ENCODE measurements at regions not wholly inside any gene's neighbourhood (a gene's known extent, or its start where the extent isn't known, plus 50 kb on each side); places are given as distances from the start of the nearest gene placed in this dataset.

GRCh38 chr10:130545122-130545521, 408.9 kb downstream of the GLRX3 start:
- intact Hi-C loops (cut with micrococcal nuclease): no loop called here
- H3K4me3 Mint-ChIP-seq: no peak overlapping the region
- no peaks in the 10 kb centered on the region for H3K9me3 Mint-ChIP-seq
- H3K36me3 Mint-ChIP-seq (ENCODE audit: low read depth): no peaks in the 10 kb centered on the region
- no peaks in the 10 kb centered on the region for H3K4me1 Mint-ChIP-seq (ENCODE audit: low read depth)
- no peak overlapping the region for H3K27ac Mint-ChIP-seq
- no peaks in the 10 kb centered on the region for H3K27me3 Mint-ChIP-seq

DNA sequence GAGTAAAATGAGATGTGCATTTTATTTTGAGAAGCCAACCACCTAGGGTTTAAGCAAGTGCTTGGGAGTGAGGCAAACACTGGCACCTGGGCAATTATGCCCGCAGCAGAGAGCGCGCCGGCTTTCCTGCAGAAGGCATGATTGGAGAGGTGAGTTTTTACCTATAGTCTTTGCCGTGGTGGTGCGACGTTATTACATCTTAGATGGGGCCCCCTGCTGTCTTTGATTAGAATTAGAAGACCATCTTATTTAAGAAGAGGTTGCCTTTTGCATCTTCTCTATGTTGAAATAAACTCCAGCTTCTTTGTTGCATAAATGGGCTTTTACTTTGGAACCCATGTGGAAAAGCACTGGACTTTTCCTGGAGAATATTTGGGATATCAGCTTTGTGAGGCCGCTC, 409.5 kb downstream of the GLRX3 start:
- H3K9me3 Mint-ChIP-seq: no peaks in the 10 kb centered on the region
- no peak overlapping the region for H3K4me3 Mint-ChIP-seq
- no peaks in the 10 kb centered on the region for H3K4me1 Mint-ChIP-seq (ENCODE audit: low read depth)
- no peaks in the 10 kb centered on the region for H3K36me3 Mint-ChIP-seq (ENCODE audit: low read depth)
- H3K27me3 Mint-ChIP-seq: no peaks in the 10 kb centered on the region
- intact Hi-C loops (cut with micrococcal nuclease): no loop called here
- no peak overlapping the region for H3K27ac Mint-ChIP-seq

- no peaks in the 10 kb centered on the region for H3K9me3 Mint-ChIP-seq
- H3K27ac Mint-ChIP-seq: no peak overlapping the region
- no peaks in the 10 kb centered on the region for H3K27me3 Mint-ChIP-seq
- intact Hi-C loops (cut with micrococcal nuclease): no loop called here
- no peak overlapping the region for H3K4me3 Mint-ChIP-seq
- no peaks in the 10 kb centered on the region for H3K36me3 Mint-ChIP-seq (ENCODE audit: low read depth)
- H3K4me1 Mint-ChIP-seq (ENCODE audit: low read depth): no peaks in the 10 kb centered on the region
Observed at GRCh38 chr10:130546841-130547240, 410.6 kb downstream of the GLRX3 start.

DNA sequence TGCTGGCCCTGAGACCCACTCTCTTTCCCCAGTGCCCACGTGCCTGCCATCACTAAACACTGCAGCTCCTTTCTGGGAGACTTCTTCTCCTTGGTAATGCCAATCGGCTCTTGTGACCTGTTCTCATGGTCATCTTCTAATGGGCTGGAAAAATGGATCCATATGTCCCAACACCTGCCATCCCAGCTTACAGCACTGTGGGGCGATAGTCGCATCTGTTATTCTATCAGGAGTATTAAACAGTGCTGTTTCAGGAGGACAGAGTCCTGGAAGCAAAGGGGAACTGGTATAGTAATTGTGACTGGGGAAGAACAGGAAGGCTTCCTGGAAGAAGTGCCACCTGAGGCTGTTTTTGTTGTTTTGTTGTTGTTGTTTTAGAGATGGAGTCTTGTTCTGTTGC, 411.2 kb downstream of the GLRX3 start:
- no peaks in the 10 kb centered on the region for H3K27me3 Mint-ChIP-seq
- no peaks in the 10 kb centered on the region for H3K9me3 Mint-ChIP-seq
- H3K4me3 Mint-ChIP-seq: no peak overlapping the region
- H3K27ac Mint-ChIP-seq: no peak overlapping the region
- H3K4me1 Mint-ChIP-seq (ENCODE audit: low read depth): no peaks in the 10 kb centered on the region
- intact Hi-C loops (cut with micrococcal nuclease): no loop called here
- no peaks in the 10 kb centered on the region for H3K36me3 Mint-ChIP-seq (ENCODE audit: low read depth)

- no peaks in the 10 kb centered on the region for H3K9me3 Mint-ChIP-seq
- intact Hi-C loops (cut with micrococcal nuclease): no loop called here
- no peaks in the 10 kb centered on the region for H3K27me3 Mint-ChIP-seq
- H3K4me1 Mint-ChIP-seq (ENCODE audit: low read depth): no peaks in the 10 kb centered on the region
- no peak overlapping the region for H3K4me3 Mint-ChIP-seq
- H3K27ac Mint-ChIP-seq: no peak overlapping the region
- H3K36me3 Mint-ChIP-seq (ENCODE audit: low read depth): no peaks in the 10 kb centered on the region
Observed at GRCh38 chr10:130550952-130551674, 414.9 kb downstream of the GLRX3 start.

GRCh38 chr10:130551676-130552075, 415.5 kb downstream of the GLRX3 start:
- no peak overlapping the region for H3K4me3 Mint-ChIP-seq
- H3K27me3 Mint-ChIP-seq: no peaks in the 10 kb centered on the region
- H3K9me3 Mint-ChIP-seq: no peaks in the 10 kb centered on the region
- no peaks in the 10 kb centered on the region for H3K36me3 Mint-ChIP-seq (ENCODE audit: low read depth)
- intact Hi-C loops (cut with micrococcal nuclease): no loop called here
- no peaks in the 10 kb centered on the region for H3K4me1 Mint-ChIP-seq (ENCODE audit: low read depth)
- H3K27ac Mint-ChIP-seq: no peak overlapping the region

DNA sequence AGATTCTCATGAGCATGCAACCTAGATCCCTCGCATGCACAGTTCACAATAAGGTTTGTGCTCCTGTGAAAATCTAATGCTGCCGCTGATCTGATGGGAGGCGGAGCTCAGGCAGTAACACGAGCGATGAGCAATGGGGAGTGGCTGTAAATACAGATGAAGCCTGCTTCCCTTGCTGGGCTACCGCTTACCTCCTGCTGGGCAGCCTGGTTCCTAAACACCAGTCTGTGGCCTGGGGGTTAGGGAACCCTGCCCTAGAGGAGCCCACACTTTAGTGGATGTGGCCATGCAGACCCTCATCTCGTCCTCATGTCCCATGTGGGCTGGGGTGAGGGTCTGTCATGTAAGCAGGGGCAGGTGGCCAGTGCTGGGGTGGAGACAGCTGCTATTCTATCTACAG, 417.6 kb downstream of the GLRX3 start:
- no peaks in the 10 kb centered on the region for H3K27me3 Mint-ChIP-seq
- no peaks in the 10 kb centered on the region for H3K36me3 Mint-ChIP-seq (ENCODE audit: low read depth)
- no peak overlapping the region for H3K4me3 Mint-ChIP-seq
- intact Hi-C loops (cut with micrococcal nuclease): no loop called here
- no peaks in the 10 kb centered on the region for H3K4me1 Mint-ChIP-seq (ENCODE audit: low read depth)
- H3K9me3 Mint-ChIP-seq: no peaks in the 10 kb centered on the region
- H3K27ac Mint-ChIP-seq: no peak overlapping the region

GRCh38 chr10:130554701-130555410, 418.7 kb downstream of the GLRX3 start:
- Mint-ChIP-seq H3K27ac (no peak overlapping the region), H3K36me3 (ENCODE audit: low read depth) (no peaks in the 10 kb centered on the region), H3K4me3 (no peak overlapping the region), H3K27me3 (no peaks in the 10 kb centered on the region), H3K4me1 (ENCODE audit: low read depth) (no peaks in the 10 kb centered on the region), H3K9me3 (no peaks in the 10 kb centered on the region)
- intact Hi-C loops (cut with micrococcal nuclease): no loop called here

DNA sequence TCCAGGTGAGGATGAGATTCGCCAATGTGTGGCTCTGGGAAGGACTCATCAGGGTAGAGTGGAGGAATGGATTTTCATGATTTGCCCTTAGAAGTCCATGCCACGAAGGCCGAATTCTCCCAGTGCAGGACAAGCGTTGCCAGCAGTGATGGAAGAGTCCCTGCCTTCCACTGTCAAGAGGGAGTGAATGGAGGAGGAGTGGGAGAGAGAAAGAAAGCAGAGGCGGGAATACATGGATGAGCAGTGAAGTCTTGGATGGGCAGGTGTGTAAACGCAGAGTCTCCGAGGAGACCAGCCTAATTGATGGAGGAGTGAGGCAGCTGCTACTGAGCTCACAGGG, 419.2 kb downstream of the GLRX3 start:
- Mint-ChIP-seq H3K9me3 (no peaks in the 10 kb centered on the region), H3K4me1 (ENCODE audit: low read depth) (no peaks in the 10 kb centered on the region), H3K27me3 (no peaks in the 10 kb centered on the region), H3K36me3 (ENCODE audit: low read depth) (no peaks in the 10 kb centered on the region), H3K27ac (no peak overlapping the region), H3K4me3 (no peak overlapping the region)
- intact Hi-C loops (cut with micrococcal nuclease): no loop called here

DNA sequence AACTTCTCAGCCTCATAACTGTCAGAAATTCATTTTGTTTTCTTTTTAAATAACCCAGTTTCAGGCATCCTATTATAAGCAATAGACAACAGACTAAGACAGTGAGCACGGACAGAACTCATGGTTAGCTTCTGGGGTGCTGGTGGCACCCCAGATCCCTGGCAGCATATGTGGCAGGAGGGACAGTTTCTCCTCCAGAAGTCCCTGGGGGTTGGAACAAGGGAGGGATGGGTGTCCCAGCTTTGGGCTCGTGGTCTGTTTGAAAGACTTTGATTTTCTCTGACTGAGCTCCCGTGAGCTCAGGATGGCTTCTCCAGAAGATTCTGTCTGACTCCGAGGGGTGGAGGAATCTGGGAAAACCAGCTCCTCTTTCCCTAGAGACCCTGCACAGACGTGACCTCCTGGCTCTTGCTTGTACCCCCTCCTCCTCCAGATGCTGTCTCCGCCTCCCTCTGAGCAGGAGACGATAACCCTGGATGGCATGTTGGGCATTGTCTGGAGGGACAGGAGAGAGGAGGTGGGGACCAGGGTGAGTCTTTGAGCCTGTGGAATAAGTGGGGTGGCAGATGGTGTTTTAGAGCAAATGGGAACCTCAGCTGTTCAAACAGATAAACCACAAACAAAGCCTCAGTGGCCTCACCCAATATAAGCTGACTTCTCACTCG, 421.1 kb downstream of the GLRX3 start:
- intact Hi-C loops (cut with micrococcal nuclease): no loop called here
- H3K4me1 Mint-ChIP-seq (ENCODE audit: low read depth): no peaks in the 10 kb centered on the region
- H3K27ac Mint-ChIP-seq: no peak overlapping the region
- H3K36me3 Mint-ChIP-seq (ENCODE audit: low read depth): no peaks in the 10 kb centered on the region
- no peaks in the 10 kb centered on the region for H3K9me3 Mint-ChIP-seq
- H3K27me3 Mint-ChIP-seq: no peaks in the 10 kb centered on the region
- H3K4me3 Mint-ChIP-seq: no peak overlapping the region

GRCh38 chr10:130558746-130559546, 422.8 kb downstream of the GLRX3 start:
- H3K4me3 Mint-ChIP-seq: no peak overlapping the region
- H3K27me3 Mint-ChIP-seq: no peaks in the 10 kb centered on the region
- H3K9me3 Mint-ChIP-seq: no peaks in the 10 kb centered on the region
- H3K36me3 Mint-ChIP-seq (ENCODE audit: low read depth): no peaks in the 10 kb centered on the region
- H3K27ac Mint-ChIP-seq: no peak overlapping the region
- intact Hi-C loops (cut with micrococcal nuclease): no loop called here
- H3K4me1 Mint-ChIP-seq (ENCODE audit: low read depth): no peaks in the 10 kb centered on the region

GRCh38 chr10:130559547-130559880, 423.3 kb downstream of the GLRX3 start:
- H3K9me3 Mint-ChIP-seq: no peaks in the 10 kb centered on the region

GRCh38 chr10:130560116-130560515, 423.9 kb downstream of the GLRX3 start:
- Mint-ChIP-seq H3K27me3 (no peaks in the 10 kb centered on the region), H3K4me1 (ENCODE audit: low read depth) (no peaks in the 10 kb centered on the region), H3K36me3 (ENCODE audit: low read depth) (no peaks in the 10 kb centered on the region), H3K27ac (no peak overlapping the region), H3K9me3 (no peaks in the 10 kb centered on the region), H3K4me3 (no peak overlapping the region)
- intact Hi-C loops (cut with micrococcal nuclease): no loop called here

More at GRCh38 chr10:130559547-130559880, 423.3 kb downstream of the GLRX3 start:
- Mint-ChIP-seq H3K27me3 (no peaks in the 10 kb centered on the region), H3K4me3 (no peak overlapping the region), H3K27ac (no peak overlapping the region), H3K4me1 (ENCODE audit: low read depth) (no peaks in the 10 kb centered on the region), H3K36me3 (ENCODE audit: low read depth) (no peaks in the 10 kb centered on the region)
- intact Hi-C loops (cut with micrococcal nuclease): no loop called here

DNA sequence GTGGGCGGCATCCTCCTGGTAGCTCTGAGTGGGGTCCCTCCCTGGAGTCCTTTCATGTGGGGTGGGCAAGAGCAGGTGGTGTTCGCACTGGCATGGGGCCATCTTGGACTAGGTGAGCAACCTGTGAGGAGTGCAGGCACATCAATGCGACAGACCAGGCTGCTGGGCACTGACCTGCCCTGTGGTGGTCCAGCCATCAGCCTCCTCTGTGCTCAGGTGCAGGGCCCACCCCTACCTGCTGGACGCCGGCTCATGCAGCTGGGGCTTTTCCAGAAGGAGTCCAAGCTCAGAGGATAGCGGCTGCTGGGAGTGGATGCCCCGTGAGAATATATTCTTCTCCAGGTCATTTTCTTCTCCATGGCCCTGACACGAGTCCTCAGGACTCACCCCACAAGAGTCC, 424.4 kb downstream of the GLRX3 start:
- H3K4me1 Mint-ChIP-seq (ENCODE audit: low read depth): no peaks in the 10 kb centered on the region
- no peak overlapping the region for H3K4me3 Mint-ChIP-seq
- no peak overlapping the region for H3K27ac Mint-ChIP-seq
- no peaks in the 10 kb centered on the region for H3K9me3 Mint-ChIP-seq
- H3K27me3 Mint-ChIP-seq: no peaks in the 10 kb centered on the region
- intact Hi-C loops (cut with micrococcal nuclease): no loop called here
- no peaks in the 10 kb centered on the region for H3K36me3 Mint-ChIP-seq (ENCODE audit: low read depth)

Measured in dendritic cell treated with granulocyte-macrophage colony-stimulating factor and Interleukin-4, amounts not matched to agents 40 ng/mL and 50 ng/mL, for 4 days (primary cell).